Smooth muscle cell (in vitro differentiated cells): ENCODE measurements at regions not wholly inside any gene's neighbourhood (a gene's known extent, or its start where the extent isn't known, plus 50 kb on each side); places are given as distances from the start of the nearest gene placed in this dataset.

Source experiments
- DNase-seq: peaks from one replicate; lab custom pipeline; 2025; ENCODE audit not compliant: unreplicated experiment; lab: John Stamatoyannopoulos, UW
- H2AFZ ChIP-seq: fragments of 200-600 bp; sonication (generic); 2 replicates; pipeline ENCODE4 v1.6.0; 2016; ENCODE audit warnings: antibody characterized with exemption, low read depth, mild to moderate bottlenecking
- H3F3A ChIP-seq: fragments of 200-600 bp; sonication (generic); 2 replicates; pipeline ENCODE4 v1.6.0; 2017; ENCODE audit warnings: antibody characterized with exemption, low read depth
- H3K27ac ChIP-seq: fragments of 200-600 bp; sonication (generic); 2 replicates; pipeline ENCODE4 v1.5.1; 2016; ENCODE audit warnings: low read depth, mild to moderate bottlenecking
- H3K27me3 ChIP-seq: fragments of 200-600 bp; sonication (generic); 2 replicates; pipeline ENCODE4 v1.6.1; 2016; ENCODE audit warnings: low read depth, mild to moderate bottlenecking
- H3K36me3 ChIP-seq: fragments of 200-600 bp; sonication (generic); 2 replicates; pipeline ENCODE4 v1.5.1; 2016; ENCODE audit warnings: low read depth
- H3K4me1 ChIP-seq: fragments of 200-600 bp; sonication (generic); 2 replicates; pipeline ENCODE4 v1.5.1; 2016; ENCODE audit warnings: low read depth
- H3K4me2 ChIP-seq: fragments of 200-600 bp; sonication (generic); 2 replicates; pipeline ENCODE4 v1.6.0; 2016; ENCODE audit warnings: mild to moderate bottlenecking
- H3K4me3 ChIP-seq: fragments of 200-600 bp; sonication (generic); 2 replicates; pipeline ENCODE4 v1.5.1; 2016; ENCODE audit warnings: mild to moderate bottlenecking
- H3K79me2 ChIP-seq: fragments of 200-600 bp; sonication (generic); 2 replicates; pipeline ENCODE4 v1.6.0; 2016; ENCODE audit warnings: low read depth, mild to moderate bottlenecking
- H3K9ac ChIP-seq: fragments of 200-600 bp; sonication (generic); 2 replicates; pipeline ENCODE4 v1.6.0; 2016; ENCODE audit warnings: low read depth
- H3K9me3 ChIP-seq: fragments of 200-600 bp; sonication (generic); replicated peaks from 2 replicates; pipeline ENCODE4 v1.5.1; 2016; ENCODE audit warnings: low read depth
- H4K20me1 ChIP-seq: fragments of 200-600 bp; sonication (generic); 2 replicates; pipeline ENCODE4 v1.6.0; 2016; ENCODE audit warnings: low read depth
- CTCF ChIP-seq: fragments of 200-600 bp; sonication (generic); IDR thresholded peaks from 2 replicates; pipeline ENCODE4 v1.5.1; 2017; ENCODE audit warnings: borderline replicate concordance, mild to moderate bottlenecking, antibody characterized with exemption; ENCODE audit not compliant: insufficient read depth, poor library complexity, severe bottlenecking
- WGBS: methylation state at CpG from one replicate; pipeline ENCODE4 v1.1.7; 2016; ENCODE audit warnings: low lambda C conversion rate; 5-methylcytosine and 5-hydroxymethylcytosine counted together

- H3K4me1 ChIP-seq: peaks cover 4% of the 10 kb centered on the region
- H3K4me3 ChIP-seq: no peak overlapping the region
- H3F3A ChIP-seq: no peaks in the 10 kb centered on the region
- no peaks in the 10 kb centered on the region for H3K79me2 ChIP-seq
- DNase-seq: no peak
- no peak overlapping the region for H3K9ac ChIP-seq
- WGBS: 86% methylated on average over 9 of the region's 9 CpGs
- H3K27ac ChIP-seq: no peak overlapping the region
- H3K27me3 ChIP-seq: no peaks in the 10 kb centered on the region
- no peaks in the 10 kb centered on the region for H3K9me3 ChIP-seq
- no peaks in the 10 kb centered on the region for H3K36me3 ChIP-seq
- H2AFZ ChIP-seq: no peak overlapping the region
- no peak for TF ChIP-seq CTCF
- H3K4me2 ChIP-seq: no peak overlapping the region
- no peaks in the 10 kb centered on the region for H4K20me1 ChIP-seq
These were observed 339.1 kb upstream of the OBI1 start for GRCh38 chr13:78997902-78998629.

DNA sequence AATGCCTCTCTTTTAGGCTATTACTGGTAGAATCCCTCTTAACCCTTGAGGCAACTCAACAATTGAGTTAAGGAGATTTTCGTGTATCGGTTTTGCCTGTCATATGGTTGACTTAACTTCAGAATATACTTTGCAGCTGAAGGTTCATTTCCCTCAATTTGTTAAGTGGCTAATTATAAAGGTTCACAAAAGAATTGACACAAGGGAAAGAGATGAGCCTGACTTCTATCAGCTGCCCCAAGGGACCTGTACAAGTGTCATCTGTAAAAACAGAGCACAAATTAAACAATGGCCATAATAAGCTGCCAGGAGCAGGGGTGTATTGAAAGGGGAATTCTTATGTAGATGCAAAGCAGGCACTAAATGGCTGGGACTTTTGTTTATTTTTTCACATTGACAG, 334.8 kb upstream of the OBI1 start:
- no peak for TF ChIP-seq CTCF
- H3K27me3 ChIP-seq: no peaks in the 10 kb centered on the region
- peaks cover 4% of the 10 kb centered on the region for H3K4me1 ChIP-seq
- H4K20me1 ChIP-seq: no peaks in the 10 kb centered on the region
- no peaks in the 10 kb centered on the region for H3K9me3 ChIP-seq
- no peak overlapping the region for H3K27ac ChIP-seq
- 58% methylated on average over 2 of the region's 2 CpGs for WGBS
- H3K4me2 ChIP-seq: no peak overlapping the region
- H3F3A ChIP-seq: no peaks in the 10 kb centered on the region
- no peaks in the 10 kb centered on the region for H3K36me3 ChIP-seq
- no peak overlapping the region for H2AFZ ChIP-seq
- no peak overlapping the region for H3K9ac ChIP-seq
- H3K4me3 ChIP-seq: no peak overlapping the region
- no peak for DNase-seq
- H3K79me2 ChIP-seq: no peaks in the 10 kb centered on the region

DNA sequence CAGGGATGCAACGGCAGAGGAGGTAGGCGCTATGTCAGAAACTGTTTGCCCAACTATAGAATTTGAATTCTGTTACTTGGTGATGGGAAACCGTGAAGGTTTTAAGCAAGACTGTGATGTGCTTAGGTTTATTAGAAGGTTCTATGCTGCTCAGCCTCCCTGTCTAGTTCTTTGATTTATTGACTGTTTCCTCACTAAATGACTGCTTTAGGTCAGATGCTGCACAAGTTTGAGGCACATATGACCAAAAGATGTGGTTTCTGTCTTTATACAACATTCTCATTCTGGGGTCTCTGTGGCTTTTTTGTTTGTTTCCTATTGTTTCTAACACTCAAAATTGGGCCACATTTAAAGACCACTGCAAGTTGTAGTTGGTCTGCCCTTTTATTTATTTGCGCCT, 323.0 kb upstream of the OBI1 start:
- H3K27ac ChIP-seq: no peak overlapping the region
- no peak overlapping the region for H3K4me2 ChIP-seq
- H3K36me3 ChIP-seq: no peaks in the 10 kb centered on the region
- no peaks in the 10 kb centered on the region for H3F3A ChIP-seq
- no peaks in the 10 kb centered on the region for H3K4me1 ChIP-seq
- no peaks in the 10 kb centered on the region for H3K9me3 ChIP-seq
- WGBS: 78% methylated on average over 4 of the region's 4 CpGs
- H3K27me3 ChIP-seq: peaks cover 12% of the 10 kb centered on the region
- no peak overlapping the region for H2AFZ ChIP-seq
- no peak overlapping the region for H3K9ac ChIP-seq
- DNase-seq: no peak
- H3K79me2 ChIP-seq: no peaks in the 10 kb centered on the region
- H3K4me3 ChIP-seq: no peak overlapping the region
- no peak for TF ChIP-seq CTCF
- no peaks in the 10 kb centered on the region for H4K20me1 ChIP-seq

DNA sequence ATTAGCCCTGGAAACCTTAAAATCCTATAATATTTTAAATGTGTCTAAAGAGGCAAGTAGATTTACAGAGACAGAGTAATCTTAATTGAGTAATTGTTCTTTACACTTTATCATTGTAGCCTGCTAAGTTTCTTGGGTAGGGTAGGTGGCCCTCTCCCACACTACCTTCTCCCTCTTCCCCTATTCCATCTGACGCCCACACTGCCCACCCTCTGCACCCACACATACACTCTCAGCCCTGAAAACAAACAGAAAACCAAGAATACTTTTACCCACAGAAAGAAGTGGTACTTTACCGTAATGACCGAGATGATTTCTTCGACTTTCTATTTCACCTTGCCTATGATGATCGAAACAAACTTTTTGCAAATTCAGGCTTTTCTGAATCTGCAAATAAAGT, 320.4 kb upstream of the OBI1 start:
- Histone ChIP-seq H3K4me1 (no peaks in the 10 kb centered on the region), H3K9me3 (no peaks in the 10 kb centered on the region), H3K27ac (no peak overlapping the region), H3K4me2 (no peak overlapping the region), H3K4me3 (no peak overlapping the region), H3F3A (no peaks in the 10 kb centered on the region), H3K36me3 (no peaks in the 10 kb centered on the region), H4K20me1 (no peaks in the 10 kb centered on the region), H2AFZ (no peak overlapping the region), H3K79me2 (no peaks in the 10 kb centered on the region), H3K27me3 (peaks cover 12% of the 10 kb centered on the region), H3K9ac (no peak overlapping the region)
- no peak for DNase-seq
- no peak for TF ChIP-seq CTCF
- 89% methylated on average over 5 of the region's 5 CpGs for WGBS
